Endothelial cell (in vitro differentiated cells): ENCODE measurements at regions not wholly inside any gene's neighbourhood (a gene's known extent, or its start where the extent isn't known, plus 50 kb on each side); places are given as distances from the start of the nearest gene placed in this dataset.

Experiments used
- DNase-seq: peaks from one replicate; pipeline ENCODE4 v3.0.0; 2021; ENCODE audit warnings: low spot score
- H3K27ac Mint-ChIP-seq: one replicate; pipeline ENCODE4 v1.8.0; 2021; ENCODE audit warnings: mixed read lengths, inconsistent platforms; ENCODE audit not compliant: unreplicated experiment
- H3K27me3 Mint-ChIP-seq: one replicate; pipeline ENCODE4 v1.8.0; 2021; ENCODE audit warnings: mild to moderate bottlenecking, moderate library complexity, mixed read lengths, inconsistent platforms; ENCODE audit not compliant: unreplicated experiment
- H3K36me3 Mint-ChIP-seq: one replicate; pipeline ENCODE4 v1.8.0; 2021; ENCODE audit warnings: mild to moderate bottlenecking, low read depth, mixed read lengths, inconsistent platforms; ENCODE audit not compliant: unreplicated experiment
- H3K4me1 Mint-ChIP-seq: one replicate; pipeline ENCODE4 v1.8.0; 2021; ENCODE audit warnings: mild to moderate bottlenecking, mixed read lengths, inconsistent platforms; ENCODE audit not compliant: unreplicated experiment
- H3K4me3 Mint-ChIP-seq: one replicate; pipeline ENCODE4 v1.8.0; 2021; ENCODE audit warnings: mild to moderate bottlenecking, mixed read lengths, inconsistent platforms; ENCODE audit not compliant: unreplicated experiment
- H3K9me3 Mint-ChIP-seq: one replicate; pipeline ENCODE4 v1.8.0; 2021; ENCODE audit warnings: mixed read lengths, inconsistent platforms; ENCODE audit not compliant: unreplicated experiment
- TF ChIP-seq, protein P1 (sequence below): fragments of 200-600 bp; sonication (generic); IDR thresholded peaks from one replicate; pipeline ENCODE4 v1.5.0; 2021; ENCODE audit warnings: antibody characterized with exemption; ENCODE audit not compliant: unreplicated experiment

DNA sequence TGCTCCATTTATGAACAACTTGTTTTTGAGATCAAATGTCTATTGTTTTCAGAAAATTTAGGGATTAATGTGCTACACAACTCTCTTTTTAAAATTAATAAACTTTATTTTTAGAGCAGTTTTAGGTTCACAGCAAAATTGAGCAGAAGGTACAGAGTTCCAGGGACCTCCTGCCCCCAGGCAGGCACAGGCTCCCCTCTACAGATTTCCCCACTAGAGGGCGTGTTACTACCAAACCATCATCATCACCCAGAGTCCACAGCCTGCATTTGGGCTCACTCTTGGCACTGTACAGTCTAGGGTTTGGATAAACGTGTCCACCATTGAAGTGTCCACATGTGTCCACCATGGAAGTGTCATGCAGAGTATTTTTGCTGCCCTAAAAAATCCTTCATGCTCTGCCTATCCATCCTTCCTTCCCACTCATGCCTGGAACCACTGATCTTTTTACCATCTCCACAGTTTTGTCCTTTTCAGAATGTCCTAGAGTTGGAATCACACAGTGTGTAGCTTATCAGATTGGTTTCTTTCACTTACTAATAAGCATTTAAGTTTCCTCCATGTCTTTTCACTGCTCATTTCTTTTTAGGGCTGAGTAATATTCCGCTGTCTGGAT, 61.7 kb downstream of the MRPL36 start:
- Mint-ChIP-seq H3K27ac (no peak overlapping the region), H3K27me3 (no peaks in the 10 kb centered on the region), H3K9me3 (no peaks in the 10 kb centered on the region), H3K36me3 (no peaks in the 10 kb centered on the region), H3K4me3 (no peak overlapping the region), H3K4me1 (no peaks in the 10 kb centered on the region)
- DNase-seq, result peak; percentile 24
- TF ChIP-seq, protein P1, sequence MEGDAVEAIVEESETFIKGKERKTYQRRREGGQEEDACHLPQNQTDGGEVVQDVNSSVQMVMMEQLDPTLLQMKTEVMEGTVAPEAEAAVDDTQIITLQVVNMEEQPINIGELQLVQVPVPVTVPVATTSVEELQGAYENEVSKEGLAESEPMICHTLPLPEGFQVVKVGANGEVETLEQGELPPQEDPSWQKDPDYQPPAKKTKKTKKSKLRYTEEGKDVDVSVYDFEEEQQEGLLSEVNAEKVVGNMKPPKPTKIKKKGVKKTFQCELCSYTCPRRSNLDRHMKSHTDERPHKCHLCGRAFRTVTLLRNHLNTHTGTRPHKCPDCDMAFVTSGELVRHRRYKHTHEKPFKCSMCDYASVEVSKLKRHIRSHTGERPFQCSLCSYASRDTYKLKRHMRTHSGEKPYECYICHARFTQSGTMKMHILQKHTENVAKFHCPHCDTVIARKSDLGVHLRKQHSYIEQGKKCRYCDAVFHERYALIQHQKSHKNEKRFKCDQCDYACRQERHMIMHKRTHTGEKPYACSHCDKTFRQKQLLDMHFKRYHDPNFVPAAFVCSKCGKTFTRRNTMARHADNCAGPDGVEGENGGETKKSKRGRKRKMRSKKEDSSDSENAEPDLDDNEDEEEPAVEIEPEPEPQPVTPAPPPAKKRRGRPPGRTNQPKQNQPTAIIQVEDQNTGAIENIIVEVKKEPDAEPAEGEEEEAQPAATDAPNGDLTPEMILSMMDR, result peak; percentile 49

DNA sequence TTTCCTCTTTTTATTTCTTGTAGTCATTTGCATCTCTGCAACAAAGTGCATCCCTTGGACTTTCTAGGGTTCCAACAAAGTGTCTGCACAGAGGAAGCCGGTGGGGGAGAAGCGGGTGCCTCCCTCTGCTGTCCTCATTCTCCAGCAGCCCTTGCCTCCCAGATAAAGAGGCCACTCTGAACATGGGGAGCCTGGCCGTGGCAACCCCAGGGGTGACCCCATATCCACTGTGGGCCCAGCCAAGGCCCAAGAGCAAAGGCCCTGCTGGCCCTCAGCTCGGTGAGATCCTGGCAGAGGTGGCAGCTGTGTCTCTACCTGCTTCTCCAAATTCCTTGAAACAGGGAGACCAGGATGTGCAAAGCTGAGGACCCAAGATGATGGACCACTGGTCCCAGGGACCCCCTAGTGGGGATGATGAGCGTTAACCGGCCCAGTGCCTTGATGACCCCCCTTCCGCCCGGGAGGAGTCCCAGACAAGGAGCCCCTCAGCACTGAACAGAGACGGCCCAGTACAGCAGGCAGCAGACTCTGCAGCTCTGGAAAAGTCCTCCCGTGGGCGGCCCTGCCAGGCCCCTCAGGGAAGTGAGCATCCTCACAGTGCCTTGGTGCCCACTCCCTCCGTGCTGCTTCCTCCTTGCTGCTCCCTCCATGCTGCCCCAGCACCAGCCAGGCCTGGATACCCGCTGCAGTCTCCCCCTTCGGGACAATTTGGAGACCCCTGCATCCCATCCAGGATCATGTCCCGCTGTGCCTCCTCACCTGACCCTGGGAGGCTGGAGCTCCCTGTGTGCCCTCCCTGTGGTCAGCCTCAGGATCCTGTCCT, 62.5 kb downstream of the MRPL36 start:
- H3K27ac Mint-ChIP-seq, result no peak overlapping the region
- no peaks in the 10 kb centered on the region for H3K9me3 Mint-ChIP-seq
- H3K36me3 Mint-ChIP-seq, result no peaks in the 10 kb centered on the region
- no peaks in the 10 kb centered on the region for H3K4me1 Mint-ChIP-seq
- TF ChIP-seq, protein P1, result no peak
- DNase-seq, result peak; percentile 14
- H3K4me3 Mint-ChIP-seq, result no peak overlapping the region
- peaks cover 1% of the 10 kb centered on the region for H3K27me3 Mint-ChIP-seq

DNA sequence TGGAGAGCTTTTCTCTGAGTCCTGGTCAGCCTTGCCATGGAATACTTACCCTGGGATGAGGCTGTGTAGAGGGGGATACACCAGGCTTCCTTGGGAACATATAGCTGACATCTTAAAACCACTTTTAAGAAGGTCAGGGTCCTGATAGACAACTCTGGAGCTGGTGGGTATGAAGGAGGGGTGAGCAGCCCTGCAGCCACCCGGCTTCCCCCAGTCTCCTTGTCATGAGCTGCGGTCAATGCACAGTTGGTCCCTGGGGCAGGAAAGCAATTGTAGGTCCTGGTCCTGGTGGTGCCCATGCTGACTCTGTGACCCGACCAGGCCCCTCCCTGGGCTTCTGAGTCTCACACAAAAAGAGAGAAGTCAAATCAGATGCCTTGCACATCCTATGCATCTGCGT, 63.6 kb downstream of the MRPL36 start:
- Mint-ChIP-seq H3K36me3 (peaks cover 5% of the 10 kb centered on the region), H3K27me3 (peaks cover 6% of the 10 kb centered on the region), H3K27ac (no peak overlapping the region), H3K4me1 (no peaks in the 10 kb centered on the region), H3K4me3 (no peak overlapping the region), H3K9me3 (no peaks in the 10 kb centered on the region)
- TF ChIP-seq, protein P1, result no peak
- no peak for DNase-seq

DNA sequence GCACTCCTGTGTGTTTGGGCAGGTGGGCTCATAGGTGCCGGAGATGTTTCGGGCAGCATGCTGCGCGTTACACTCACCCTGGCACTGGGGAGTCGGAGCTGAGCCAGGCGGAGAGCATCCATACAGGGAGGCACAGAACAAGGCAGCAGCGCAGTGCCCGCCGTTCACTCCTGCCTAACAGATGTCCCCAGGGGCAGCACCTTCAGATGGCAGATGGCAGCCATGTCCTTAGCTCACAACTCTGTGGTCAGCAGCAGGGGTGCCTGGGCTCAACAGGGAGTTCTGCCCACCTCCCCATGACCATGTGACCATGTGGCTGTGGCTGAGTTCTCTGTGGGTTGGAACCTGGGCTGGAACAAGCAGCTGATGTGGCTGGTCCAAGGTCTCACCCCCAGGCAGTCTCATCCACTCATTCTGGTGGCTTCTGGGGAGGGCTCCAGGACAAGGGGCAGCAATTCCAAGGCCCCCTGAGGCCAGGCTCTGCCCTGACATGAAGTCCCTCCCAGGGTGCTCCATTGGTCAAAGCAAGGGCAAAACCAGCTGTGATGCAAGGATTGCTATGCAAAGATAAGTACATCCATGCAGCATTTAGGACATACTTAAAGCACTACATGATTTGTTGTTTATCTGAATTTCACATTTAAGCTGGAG, 64.2 kb downstream of the MRPL36 start:
- no peak for DNase-seq
- H3K4me1 Mint-ChIP-seq, result no peaks in the 10 kb centered on the region
- H3K27me3 Mint-ChIP-seq, result peaks cover 6% of the 10 kb centered on the region
- H3K9me3 Mint-ChIP-seq, result no peaks in the 10 kb centered on the region
- no peak overlapping the region for H3K27ac Mint-ChIP-seq
- TF ChIP-seq, protein P1, result no peak
- H3K4me3 Mint-ChIP-seq, result no peak overlapping the region
- H3K36me3 Mint-ChIP-seq, result peaks cover 5% of the 10 kb centered on the region

DNA sequence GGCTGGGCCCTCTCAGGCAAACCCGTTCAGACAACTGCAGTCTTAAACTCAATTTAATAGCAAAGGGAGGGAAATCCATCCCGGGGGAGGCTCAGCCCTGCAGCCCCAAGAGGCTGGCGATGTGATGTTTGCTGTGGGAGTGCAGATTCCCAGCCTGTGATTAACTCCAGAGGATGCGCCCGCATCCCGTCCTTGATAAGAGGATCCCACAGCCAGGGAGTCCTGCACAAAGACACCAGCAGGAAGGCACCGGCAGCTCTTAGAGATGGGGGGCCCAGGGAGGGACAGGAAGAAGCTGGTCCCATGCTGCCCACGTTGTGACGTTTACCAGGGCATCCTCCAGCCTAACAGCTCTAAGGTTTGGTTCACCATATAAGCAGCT, 64.7 kb downstream of the MRPL36 start:
- H3K27ac Mint-ChIP-seq, result no peak overlapping the region

More for the DNA sequence above, 64.7 kb downstream of the MRPL36 start:
- Mint-ChIP-seq H3K9me3 (no peaks in the 10 kb centered on the region), H3K4me1 (no peaks in the 10 kb centered on the region), H3K27me3 (peaks cover 6% of the 10 kb centered on the region), H3K36me3 (peaks cover 5% of the 10 kb centered on the region), H3K4me3 (no peak overlapping the region)
- TF ChIP-seq, protein P1, result no peak
- no peak for DNase-seq
